HG03159 (cell line): ENCODE measurements at regions not wholly inside any gene's neighbourhood (a gene's known extent, or its start where the extent isn't known, plus 50 kb on each side); places are given as distances from the start of the nearest gene placed in this dataset.

Experiments used
- ATAC-seq: cut with Tn5 transposase; IDR thresholded peaks from one replicate; pipeline ENCODE4 v1.9.1; 2021; ENCODE audit warnings: mild to moderate bottlenecking, moderate library complexity; ENCODE audit not compliant: unreplicated experiment

- no peak for ATAC-seq
Measured at GRCh38 chr13:80428349-80429096, 87.6 kb upstream of the SPRY2 start.

GRCh38 chr13:80419416-80419815, 78.5 kb upstream of the SPRY2 start:
- ATAC-seq = no peak

GRCh38 chr13:80413611-80414010, 72.7 kb upstream of the SPRY2 start:
- ATAC-seq = no peak

- no peak for ATAC-seq
Measured at GRCh38 chr13:80408270-80408669, 67.3 kb upstream of the SPRY2 start.

GRCh38 chr13:80400865-80401426, 60.0 kb upstream of the SPRY2 start:
- peak; percentile 43 for ATAC-seq

- peak; percentile 44 for ATAC-seq
Measured at GRCh38 chr13:80400164-80400864, 59.4 kb upstream of the SPRY2 start.

- ATAC-seq = peak; percentile 56
Measured at GRCh38 chr13:80399340-80400163, 58.6 kb upstream of the SPRY2 start.
